EL (cell line): ENCODE measurements at regions not wholly inside any gene's neighbourhood (a gene's known extent, or its start where the extent isn't known, plus 50 kb on each side); places are given as distances from the start of the nearest gene placed in this dataset.

Source experiments
- DNase-seq: peaks from one replicate; pipeline ENCODE4 v3.0.0-alpha.2; 2016

- no peak for DNase-seq
Observed at GRCh38 chr2:67258122-67258521, 139.0 kb upstream of the ETAA1 start.

- no peak for DNase-seq
Observed at GRCh38 chr2:67258831-67259230, 138.3 kb upstream of the ETAA1 start.

- DNase-seq = peak; percentile 93
Observed at GRCh38 chr2:67259556-67260342, 137.4 kb upstream of the ETAA1 start.

GRCh38 chr2:67260343-67261277, 136.5 kb upstream of the ETAA1 start:
- DNase-seq = peak; percentile 99

GRCh38 chr2:67267241-67267640, 129.9 kb upstream of the ETAA1 start:
- no peak for DNase-seq

GRCh38 chr2:67268797-67269196, 128.3 kb upstream of the ETAA1 start:
- DNase-seq = peak; percentile 74

GRCh38 chr2:67272195-67272594, 124.9 kb upstream of the ETAA1 start:
- peak; percentile 45 for DNase-seq

- DNase-seq = no peak
Observed at GRCh38 chr2:67277450-67277849, 119.7 kb upstream of the ETAA1 start.

GRCh38 chr2:67281101-67281500, 116.0 kb upstream of the ETAA1 start:
- no peak for DNase-seq

GRCh38 chr2:67283641-67284040, 113.5 kb upstream of the ETAA1 start:
- DNase-seq = no peak

- DNase-seq = no peak
Observed at GRCh38 chr2:67286981-67287759, 110.0 kb upstream of the ETAA1 start.

GRCh38 chr2:67289271-67289670, 107.9 kb upstream of the ETAA1 start:
- no peak for DNase-seq

- peak; percentile 82 for DNase-seq
Observed at GRCh38 chr2:67289921-67290371, 107.2 kb upstream of the ETAA1 start.

GRCh38 chr2:67290451-67291290, 106.5 kb upstream of the ETAA1 start:
- peak; percentile 91 for DNase-seq

GRCh38 chr2:67294218-67294617, 102.9 kb upstream of the ETAA1 start:
- DNase-seq = no peak

GRCh38 chr2:67295406-67295805, 101.7 kb upstream of the ETAA1 start:
- no peak for DNase-seq

GRCh38 chr2:67295851-67296250, 101.3 kb upstream of the ETAA1 start:
- no peak for DNase-seq

- DNase-seq = no peak
Observed at GRCh38 chr2:67304300-67304890, 92.7 kb upstream of the ETAA1 start.

GRCh38 chr2:67309281-67309680, 87.9 kb upstream of the ETAA1 start:
- peak; percentile 29 for DNase-seq

GRCh38 chr2:67311536-67311935, 85.6 kb upstream of the ETAA1 start:
- peak; percentile 92 for DNase-seq

GRCh38 chr2:67312871-67313270, 84.3 kb upstream of the ETAA1 start:
- no peak for DNase-seq

- DNase-seq = no peak
Observed at GRCh38 chr2:67313536-67313935, 83.6 kb upstream of the ETAA1 start.
